ENCODE measurements at regions not wholly inside any gene's neighbourhood (a gene's known extent, or its start where the extent isn't known, plus 50 kb on each side); places are given as distances from the start of the nearest gene placed in this dataset.

GRCh38 chr7:69198250-69198649, 400.0 kb upstream of the AUTS2 start:
- no peaks in the 10 kb centered on the region; the same call in 1 of the 2 replicates for H3K9me3 ChIP-seq
- no peaks in the 10 kb centered on the region for H3K36me3 ChIP-seq
- no peak for DNase-seq
- H3K4me1 ChIP-seq, result no peaks in the 10 kb centered on the region
- TF ChIP-seq CTCF (IDR thresholded peaks at IDR 0.05; ENCODE audit: low read depth, low read length), result no peak
- no peaks in the 10 kb centered on the region for H3K27me3 ChIP-seq
- no peak overlapping the region for H3K4me3 ChIP-seq (ENCODE audit: low read depth, low read length)

GRCh38 chr7:69199041-69199440, 399.2 kb upstream of the AUTS2 start:
- no peak for DNase-seq
- no peaks in the 10 kb centered on the region for H3K27me3 ChIP-seq
- no peak overlapping the region for H3K4me3 ChIP-seq (ENCODE audit: low read depth, low read length)
- no peaks in the 10 kb centered on the region; the same call in 1 of the 2 replicates for H3K9me3 ChIP-seq
- no peaks in the 10 kb centered on the region for H3K4me1 ChIP-seq
- no peaks in the 10 kb centered on the region for H3K36me3 ChIP-seq
- TF ChIP-seq CTCF (IDR thresholded peaks at IDR 0.05; ENCODE audit: low read depth, low read length), result no peak

GRCh38 chr7:69199661-69200060, 398.6 kb upstream of the AUTS2 start:
- H3K27me3 ChIP-seq, result no peaks in the 10 kb centered on the region
- no peaks in the 10 kb centered on the region for H3K4me1 ChIP-seq
- no peak overlapping the region for H3K4me3 ChIP-seq (ENCODE audit: low read depth, low read length)
- DNase-seq, result no peak
- H3K9me3 ChIP-seq, result no peaks in the 10 kb centered on the region
- no peak for TF ChIP-seq CTCF (IDR thresholded peaks at IDR 0.05; ENCODE audit: low read depth, low read length)
- no peaks in the 10 kb centered on the region for H3K36me3 ChIP-seq

GRCh38 chr7:69203871-69204270, 394.4 kb upstream of the AUTS2 start:
- no peak for DNase-seq
- H3K36me3 ChIP-seq, result no peaks in the 10 kb centered on the region
- no peaks in the 10 kb centered on the region for H3K4me1 ChIP-seq
- no peak overlapping the region for H3K4me3 ChIP-seq (ENCODE audit: low read depth, low read length)
- no peak for TF ChIP-seq CTCF (IDR thresholded peaks at IDR 0.05; ENCODE audit: low read depth, low read length)
- H3K27me3 ChIP-seq, result no peaks in the 10 kb centered on the region
- no peaks in the 10 kb centered on the region for H3K9me3 ChIP-seq

GRCh38 chr7:69204943-69205342, 393.3 kb upstream of the AUTS2 start:
- Histone ChIP-seq H3K4me3 (ENCODE audit: low read depth, low read length) (no peak overlapping the region), H3K9me3 (no peaks in the 10 kb centered on the region), H3K36me3 (no peaks in the 10 kb centered on the region), H3K27me3 (no peaks in the 10 kb centered on the region), H3K4me1 (no peaks in the 10 kb centered on the region)
- DNase-seq, result no peak
- TF ChIP-seq CTCF (IDR thresholded peaks at IDR 0.05; ENCODE audit: low read depth, low read length), result no peak

GRCh38 chr7:69205581-69205980, 392.7 kb upstream of the AUTS2 start:
- TF ChIP-seq CTCF (IDR thresholded peaks at IDR 0.05; ENCODE audit: low read depth, low read length), result no peak
- DNase-seq, result no peak

More at GRCh38 chr7:69205581-69205980, 392.7 kb upstream of the AUTS2 start:
- no peaks in the 10 kb centered on the region for H3K36me3 ChIP-seq
- no peaks in the 10 kb centered on the region for H3K27me3 ChIP-seq
- H3K4me1 ChIP-seq, result no peaks in the 10 kb centered on the region
- no peaks in the 10 kb centered on the region for H3K9me3 ChIP-seq
- H3K4me3 ChIP-seq (ENCODE audit: low read depth, low read length), result no peak overlapping the region
